Subcutaneous abdominal adipose tissue (tissue), 5 donors: ENCODE measurements at regions not wholly inside any gene's neighbourhood (a gene's known extent, or its start where the extent isn't known, plus 50 kb on each side); places are given as distances from the start of the nearest gene placed in this dataset.
"Not testable (repeated sequence)": the region's sequence is repeated elsewhere in the genome, so short reads cannot be mapped to it uniquely, and the experiment has no call there.

Source experiments
- H3K27ac ChIP-seq: one replicate; pipeline ENCODE4 v1.7.0; 2013; ENCODE audit warnings: low read depth, mild to moderate bottlenecking, inconsistent platforms, low read length, moderate library complexity
- H3K27me3 ChIP-seq, 5 donors: one replicate each; pipeline ENCODE4 v1.7.0; 2013; ENCODE audit warnings: low read length in 5 of 5, inconsistent platforms in 1 of 5; ENCODE audit not compliant: control insufficient read depth in 5 of 5, insufficient read depth in 4 of 5
- H3K36me3 ChIP-seq, 5 donors: one replicate each; pipeline ENCODE4 v1.7.0; 2013; ENCODE audit warnings: low read length in 5 of 5; ENCODE audit not compliant: control insufficient read depth in 5 of 5, insufficient read depth in 5 of 5
- H3K4me1 ChIP-seq, 5 donors: one replicate each; pipeline ENCODE4 v1.7.0; 2013; ENCODE audit warnings: low read length in 5 of 5, mild to moderate bottlenecking in 3 of 5, moderate library complexity in 1 of 5; ENCODE audit not compliant: control insufficient read depth in 5 of 5, insufficient read depth in 5 of 5
- H3K4me3 ChIP-seq, 5 donors: one replicate each; pipeline ENCODE4 v1.7.0; 2013; ENCODE audit warnings: low read length in 5 of 5, low read depth in 1 of 5
- H3K9ac ChIP-seq, 5 donors: one replicate each; pipeline ENCODE4 v1.7.0; 2013; ENCODE audit warnings: low read length in 5 of 5, mild to moderate bottlenecking in 4 of 5, moderate library complexity in 3 of 5
- H3K9me3 ChIP-seq, 5 donors: one replicate each; pipeline ENCODE4 v1.7.0; 2013; ENCODE audit warnings: low read length in 5 of 5; ENCODE audit not compliant: control insufficient read depth in 5 of 5
- donor health status: healthy.
- donor health status: healthy.
- donor health status: healthy.
- donor health status: healthy.
- donor health status: healthy.

DNA sequence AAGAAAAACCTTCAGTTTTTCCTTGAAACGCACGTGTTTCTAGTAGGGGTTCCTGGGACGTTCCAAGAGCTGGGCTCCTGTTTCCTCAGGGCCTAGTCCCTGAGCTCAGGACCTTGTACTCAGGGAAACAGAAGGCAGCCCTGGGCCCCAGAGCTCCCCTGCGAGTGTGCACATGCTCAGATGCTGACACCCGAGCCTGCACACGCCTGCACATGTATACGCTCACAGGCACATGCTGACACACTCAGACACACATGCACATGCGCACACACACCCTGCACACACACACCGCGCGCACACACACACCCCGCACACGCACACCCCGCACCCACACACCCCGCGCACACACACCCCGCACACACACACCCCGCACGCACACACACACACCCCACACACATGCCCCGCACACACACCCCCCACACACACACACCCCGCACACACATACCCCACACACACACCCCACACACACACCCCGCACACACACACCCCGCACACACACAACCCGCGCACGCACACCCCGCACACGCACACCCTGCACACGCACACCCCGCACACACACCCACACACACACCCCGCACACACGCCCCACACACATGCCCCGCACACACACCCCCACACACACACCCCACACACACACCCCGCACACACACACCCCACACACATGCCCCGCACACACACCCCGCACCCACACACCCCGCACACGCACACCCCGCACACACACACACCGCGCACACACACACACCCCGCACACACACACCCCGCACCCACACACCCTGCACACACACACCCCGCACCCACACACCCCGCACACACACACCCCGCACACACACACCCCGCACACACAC, 52.2 kb downstream of the CALML3 start:
- Histone ChIP-seq H3K9me3 (peaks cover 1 to 5% (median 4%) of the 10 kb centered on the region in 5 donors), H3K4me3 (no peak overlapping the region), H3K4me1 (peaks cover 0 to 11% (median 0%) of the 10 kb centered on the region in 5 donors), H3K9ac (no peak overlapping the region), H3K27me3 (no peaks in the 10 kb centered on the region), H3K27ac (no peak overlapping the region), H3K36me3 (no peaks in the 10 kb centered on the region)

DNA sequence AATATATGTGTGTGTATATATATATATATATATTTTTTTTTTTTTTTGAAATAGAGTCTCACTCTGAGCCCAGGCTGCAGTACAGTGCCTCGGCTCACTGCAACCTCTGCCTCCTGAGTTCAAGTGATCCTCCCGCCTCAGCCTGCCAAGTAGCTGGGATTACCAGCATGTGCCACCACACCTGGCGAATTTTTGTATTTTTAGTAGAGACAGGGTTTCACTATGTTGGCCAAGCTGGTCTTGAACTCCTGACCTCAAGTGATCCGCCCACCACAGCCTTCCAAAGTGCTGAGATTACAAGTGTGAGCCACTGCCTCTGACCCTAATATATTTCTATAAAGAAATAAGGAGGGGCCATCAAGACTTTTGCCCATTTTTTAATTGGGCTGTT, 55.3 kb downstream of the CALML3 start:
- not testable (repeated sequence) for H3K27me3 ChIP-seq, H3K9me3 ChIP-seq, H3K27ac ChIP-seq, H3K4me3 ChIP-seq, H3K9ac ChIP-seq, H3K36me3 ChIP-seq
- peaks cover 0 to 13% (median 8%) of the 10 kb centered on the region in 5 donors for H3K4me1 ChIP-seq

DNA sequence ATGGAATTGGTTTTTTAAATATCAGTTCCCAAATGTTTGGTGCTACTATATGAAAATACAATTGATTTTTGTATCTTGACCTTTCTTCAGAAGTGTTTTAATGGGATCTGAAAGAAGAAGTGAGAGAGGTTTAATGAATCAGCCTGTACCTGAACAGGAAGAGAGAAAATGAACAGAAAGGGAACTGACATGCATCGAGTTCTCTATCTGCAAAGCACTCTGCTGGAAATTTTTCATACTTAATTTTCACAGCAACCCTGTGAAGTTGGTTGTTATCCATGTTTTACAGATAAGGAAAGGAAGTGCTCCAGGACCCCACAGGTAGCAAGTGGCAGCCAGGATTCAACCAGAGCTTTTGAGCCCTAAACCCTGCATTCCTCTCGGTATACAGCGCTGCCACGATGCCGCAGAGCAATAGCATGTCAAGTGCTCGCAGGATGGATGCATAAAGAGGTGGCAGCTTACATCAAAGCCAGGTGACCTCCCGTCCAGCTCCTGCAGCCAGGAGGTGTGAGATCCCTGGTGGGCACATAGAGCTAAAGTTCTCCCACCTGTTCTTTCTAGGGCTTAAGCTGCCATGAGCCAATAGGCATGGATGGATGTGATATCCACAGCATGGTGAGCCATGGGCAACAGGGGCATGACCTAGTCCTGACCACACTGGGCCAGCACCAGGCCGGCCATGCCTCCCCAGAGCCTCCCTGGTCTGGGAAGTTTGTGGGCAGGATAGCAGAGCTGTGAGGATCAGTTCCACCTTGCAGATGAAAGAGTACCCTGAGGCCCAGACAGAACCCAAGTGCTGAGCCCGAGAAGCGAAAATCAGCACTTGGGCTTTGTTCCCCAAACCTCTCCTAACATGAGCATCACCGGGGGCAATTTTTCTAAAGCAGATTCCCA, 57.2 kb downstream of the CALML3 start:
- no peak overlapping the region for H3K27ac ChIP-seq
- no peaks in the 10 kb centered on the region for H3K27me3 ChIP-seq
- H3K4me3 ChIP-seq = no peak overlapping the region
- H3K4me1 ChIP-seq = peaks cover 0 to 25% (median 3%) of the 10 kb centered on the region in 5 donors
- H3K9ac ChIP-seq = no peak overlapping the region
- peaks cover 2 to 7% (median 5%) of the 10 kb centered on the region in 5 donors for H3K9me3 ChIP-seq
- H3K36me3 ChIP-seq = no peaks in the 10 kb centered on the region

DNA sequence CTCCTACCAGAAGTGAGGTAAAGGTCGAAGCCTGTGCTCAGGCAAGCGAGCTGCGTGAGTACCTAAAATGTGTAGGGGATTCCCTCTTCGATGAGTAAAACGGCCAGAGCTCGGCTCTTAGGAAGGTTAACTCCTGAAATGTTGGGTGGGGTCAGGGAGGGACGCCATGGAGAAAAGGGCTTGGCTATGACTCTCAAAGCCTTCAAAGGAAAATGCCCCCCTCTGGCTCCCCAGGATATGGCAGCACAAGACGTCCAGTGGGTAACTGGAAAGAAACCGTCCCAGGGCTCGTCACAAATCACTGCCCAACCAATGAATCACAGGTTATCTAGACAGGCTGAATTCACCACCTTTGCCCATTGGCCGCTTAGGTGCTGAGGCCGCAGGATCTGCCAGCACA, 58.0 kb downstream of the CALML3 start:
- no peak overlapping the region for H3K27ac ChIP-seq
- H3K9ac ChIP-seq = no peak overlapping the region
- H3K4me1 ChIP-seq = peaks cover 0 to 33% (median 10%) of the 10 kb centered on the region in 5 donors

DNA sequence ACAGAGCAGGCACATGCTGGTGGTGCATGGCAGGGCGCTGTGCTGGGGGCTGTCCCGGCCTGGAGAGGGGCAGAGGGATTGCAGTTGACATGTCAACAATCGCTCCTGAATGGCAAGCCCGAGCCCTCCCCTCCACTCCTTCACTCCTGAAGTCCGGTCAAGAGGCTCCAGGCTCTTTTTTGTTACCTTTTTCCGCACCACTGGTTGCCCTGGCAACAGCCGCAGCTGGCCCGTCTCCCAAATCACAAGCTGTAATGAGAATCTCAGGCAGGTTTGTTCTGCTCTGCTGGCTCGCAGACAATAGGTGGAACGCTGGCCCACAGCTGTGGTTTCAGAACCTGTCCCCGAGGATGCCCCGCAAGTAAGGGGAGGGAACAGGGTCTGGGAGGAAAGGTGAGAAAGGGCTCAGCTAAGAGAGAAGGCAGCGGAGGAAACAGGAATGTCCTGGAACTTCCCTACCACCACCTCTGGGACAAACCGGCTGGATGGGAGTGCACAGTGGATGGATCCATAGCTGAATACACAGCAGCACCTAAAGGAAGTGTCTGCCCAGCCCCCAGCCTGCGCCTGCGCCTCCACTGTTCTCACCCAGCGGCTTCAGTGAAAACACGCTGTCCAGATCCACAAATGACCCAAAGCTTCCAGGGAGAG, 58.9 kb downstream of the CALML3 start:
- H3K9ac ChIP-seq = no peak overlapping the region
- no peaks in the 10 kb centered on the region for H3K27me3 ChIP-seq
- peak overlapping the region in 1 of 5 donors; percentile 5 for H3K4me3 ChIP-seq
- H3K9me3 ChIP-seq = peaks cover 2 to 7% (median 5%) of the 10 kb centered on the region in 5 donors
- no peaks in the 10 kb centered on the region for H3K36me3 ChIP-seq
- H3K27ac ChIP-seq = no peak overlapping the region
- peaks cover 0 to 40% (median 10%) of the 10 kb centered on the region in 5 donors for H3K4me1 ChIP-seq

More for the DNA sequence above, 58.0 kb downstream of the CALML3 start:
- Histone ChIP-seq H3K27me3 (no peaks in the 10 kb centered on the region), H3K9me3 (peaks cover 2 to 7% (median 5%) of the 10 kb centered on the region in 5 donors), H3K4me3 (no peak overlapping the region), H3K36me3 (no peaks in the 10 kb centered on the region)

DNA sequence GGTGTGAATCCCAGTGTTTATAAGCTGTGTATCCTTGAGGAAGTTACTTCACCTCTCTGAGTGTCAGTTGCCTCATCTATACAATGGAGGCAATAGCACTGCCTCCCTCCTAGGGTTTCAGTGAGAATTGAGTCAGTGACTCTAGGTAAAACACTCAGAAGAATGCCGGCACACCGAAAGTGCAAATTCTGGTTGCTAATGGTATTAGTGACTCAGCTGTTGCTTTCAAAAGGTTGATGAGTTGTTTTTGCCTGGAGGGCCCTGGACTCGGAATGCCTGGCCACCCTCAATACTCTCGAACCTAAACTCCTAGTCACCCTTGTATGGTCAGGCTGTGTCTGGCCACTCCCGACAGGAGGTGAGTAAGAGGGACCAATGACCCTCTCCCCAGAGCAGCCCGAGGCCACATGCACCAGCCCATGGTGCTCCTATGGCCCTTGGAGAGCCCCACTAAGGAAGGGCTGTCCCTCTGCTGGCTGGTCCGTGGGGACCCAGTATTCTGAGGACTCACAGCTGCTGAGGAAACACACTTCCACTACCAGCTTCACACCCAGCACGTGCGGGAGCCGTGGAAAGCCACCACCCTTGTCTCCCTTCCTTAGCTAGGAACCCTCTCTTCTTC, 60.2 kb downstream of the CALML3 start:
- Histone ChIP-seq H3K4me1 (peaks cover 0 to 44% (median 10%) of the 10 kb centered on the region in 5 donors), H3K9ac (no peak overlapping the region), H3K36me3 (no peaks in the 10 kb centered on the region), H3K4me3 (no peak overlapping the region), H3K27me3 (no peaks in the 10 kb centered on the region), H3K27ac (no peak overlapping the region), H3K9me3 (peaks cover 2 to 7% (median 5%) of the 10 kb centered on the region in 5 donors)

DNA sequence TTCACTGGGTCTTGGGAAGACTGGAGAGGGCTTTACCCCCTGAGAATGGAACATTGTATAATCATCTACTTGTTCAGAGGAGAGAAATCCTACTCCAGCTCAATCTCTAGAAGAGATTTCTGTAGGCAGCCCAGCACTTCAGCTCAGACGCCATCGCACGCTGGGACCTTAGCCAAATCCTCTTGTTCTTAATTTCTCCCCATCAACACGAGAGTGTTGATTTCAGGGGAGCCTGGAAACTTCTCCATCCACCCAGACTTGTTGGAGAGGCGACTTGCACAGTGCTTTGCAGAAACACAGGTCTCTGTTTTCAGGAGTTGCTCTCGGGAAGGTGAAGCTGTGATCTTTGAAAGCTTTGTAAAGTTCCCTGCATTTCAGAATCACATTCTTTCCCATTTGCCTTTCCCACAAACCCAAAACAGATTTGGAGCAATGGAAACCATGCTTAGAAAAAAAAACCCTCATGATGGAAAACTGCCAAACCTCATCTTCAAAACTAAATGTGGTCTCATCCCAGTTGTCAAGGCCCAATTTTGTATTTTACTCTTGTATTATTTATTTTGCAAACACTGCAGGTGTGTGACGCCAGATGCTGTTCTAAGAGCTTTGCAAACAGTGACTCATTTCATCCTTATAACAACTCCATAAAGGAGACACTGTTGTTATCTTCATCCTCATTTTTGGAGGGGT, 60.9 kb downstream of the CALML3 start:
- peaks cover 0 to 46% (median 10%) of the 10 kb centered on the region in 5 donors for H3K4me1 ChIP-seq
- H3K4me3 ChIP-seq = no peak overlapping the region
- H3K9ac ChIP-seq = no peak overlapping the region
- peaks cover 2 to 7% (median 5%) of the 10 kb centered on the region in 5 donors for H3K9me3 ChIP-seq
- H3K27ac ChIP-seq = no peak overlapping the region
- no peaks in the 10 kb centered on the region for H3K36me3 ChIP-seq
- H3K27me3 ChIP-seq = no peaks in the 10 kb centered on the region

DNA sequence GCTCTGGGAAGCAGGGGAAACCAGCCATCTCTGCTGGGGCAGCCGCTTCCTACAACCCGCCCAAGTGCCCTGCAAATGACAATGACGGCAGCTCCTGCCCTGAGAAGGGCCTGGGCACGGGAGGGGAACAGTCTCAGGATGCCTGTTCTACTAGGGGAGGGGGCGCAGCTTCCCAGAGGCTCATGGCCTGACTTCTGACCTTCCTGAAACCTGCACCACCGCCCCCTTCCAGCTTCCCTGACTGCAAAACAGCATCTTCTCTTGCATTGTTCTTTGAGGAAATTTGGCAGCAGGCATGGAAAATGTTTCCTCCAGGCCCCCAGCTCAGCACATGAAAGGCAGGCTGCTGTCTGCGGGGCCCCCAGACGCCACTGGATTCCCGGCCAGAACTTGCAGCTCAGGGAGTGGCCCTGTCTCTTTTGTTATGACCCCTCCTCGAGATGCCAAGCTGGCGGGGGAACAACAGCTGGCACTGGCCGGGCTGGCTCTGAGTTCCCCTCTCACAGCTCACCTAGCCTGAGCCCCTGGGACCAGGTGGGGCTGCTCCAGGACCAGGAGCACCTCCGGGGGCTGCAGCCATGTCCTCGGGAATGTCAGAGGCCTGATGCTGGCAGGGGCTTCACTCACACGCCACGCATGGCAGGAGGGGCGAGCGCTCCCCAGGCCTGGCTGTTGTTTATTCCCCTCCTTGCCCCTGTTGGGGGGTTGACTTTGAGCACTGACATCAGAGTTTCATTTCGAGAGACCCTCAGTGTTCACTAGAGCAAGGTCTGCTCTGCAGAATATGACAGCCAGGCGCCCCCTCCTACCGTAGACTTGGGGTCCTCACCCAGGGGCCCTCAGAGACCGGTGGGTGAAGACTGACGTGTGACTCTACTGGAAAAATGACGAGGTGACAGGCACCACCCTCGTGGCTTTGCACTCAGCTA, 62.7 kb downstream of the CALML3 start:
- Histone ChIP-seq H3K9me3 (no peaks in the 10 kb centered on the region), H3K27me3 (peaks cover 0 to 5% (median 0%) of the 10 kb centered on the region in 5 donors), H3K4me3 (no peak overlapping the region), H3K36me3 (no peaks in the 10 kb centered on the region), H3K9ac (no peak overlapping the region), H3K27ac (no peak overlapping the region), H3K4me1 (peaks cover 0 to 46% (median 10%) of the 10 kb centered on the region in 5 donors)
